Nephron progenitor cell (in vitro differentiated cells): ENCODE measurements at regions not wholly inside any gene's neighbourhood (a gene's known extent, or its start where the extent isn't known, plus 50 kb on each side); places are given as distances from the start of the nearest gene placed in this dataset.

Experiments used
- DNase-seq: peaks from one replicate; pipeline ENCODE4 v3.0.0; 2021
- H3K27ac Mint-ChIP-seq: 2 replicates; pipeline ENCODE4 v1.8.0; 2021; ENCODE audit warnings: mild to moderate bottlenecking, moderate library complexity, mixed read lengths
- H3K27me3 Mint-ChIP-seq: 2 replicates; pipeline ENCODE4 v1.8.0; 2021; ENCODE audit warnings: mild to moderate bottlenecking, low read depth, mixed read lengths; ENCODE audit not compliant: poor library complexity
- H3K36me3 Mint-ChIP-seq: 2 replicates; pipeline ENCODE4 v1.8.0; 2021; ENCODE audit warnings: low read depth, mixed read lengths
- H3K4me1 Mint-ChIP-seq: 2 replicates; pipeline ENCODE4 v1.8.0; 2021; ENCODE audit warnings: mixed read lengths
- H3K4me3 Mint-ChIP-seq: 2 replicates; pipeline ENCODE4 v1.8.0; 2021; ENCODE audit warnings: mild to moderate bottlenecking, moderate library complexity, mixed read lengths
- H3K9me3 Mint-ChIP-seq: 2 replicates; pipeline ENCODE4 v1.8.0; 2021; ENCODE audit warnings: mild to moderate bottlenecking, moderate library complexity, mixed read lengths
- CTCF ChIP-seq: fragments of 200-600 bp; sonication (generic); IDR thresholded peaks from 2 replicates; pipeline ENCODE4 v1.5.0; 2021; ENCODE audit warnings: antibody characterized with exemption

DNA sequence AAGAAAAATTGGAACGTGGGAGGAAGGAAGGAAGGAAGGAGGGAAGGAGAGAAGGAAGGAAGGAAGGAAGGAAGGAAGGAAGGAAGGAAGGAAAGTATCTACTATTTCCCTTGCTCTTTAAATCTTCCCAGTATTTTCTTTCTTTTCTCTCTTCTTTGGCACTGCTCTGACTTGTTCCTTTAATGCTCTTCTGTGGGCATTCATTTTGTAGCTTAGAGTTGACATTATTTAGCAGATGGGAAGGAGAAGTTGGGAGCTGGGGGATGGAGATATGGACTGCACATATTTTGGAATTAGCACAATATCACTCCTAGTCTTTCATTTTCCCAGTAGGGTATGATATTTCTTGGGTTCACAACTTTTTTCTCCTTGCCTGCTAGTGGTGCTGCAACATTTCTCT is 152.2 kb downstream of the TFAP2B start:
- Mint-ChIP-seq H3K27ac (no peak overlapping the region), H3K4me1 (no peaks in the 10 kb centered on the region), H3K27me3 (peaks cover 48% of the 10 kb centered on the region), H3K36me3 (no peaks in the 10 kb centered on the region), H3K9me3 (no peaks in the 10 kb centered on the region), H3K4me3 (no peak overlapping the region)
- TF ChIP-seq CTCF, result no peak
- DNase-seq, result no peak

GRCh38 chr6:50973464-50973863 is 154.8 kb downstream of the TFAP2B start:
- no peaks in the 10 kb centered on the region for H3K36me3 Mint-ChIP-seq
- H3K9me3 Mint-ChIP-seq, result no peaks in the 10 kb centered on the region
- no peak for TF ChIP-seq CTCF
- no peak overlapping the region for H3K27ac Mint-ChIP-seq
- H3K27me3 Mint-ChIP-seq, result peaks cover 58% of the 10 kb centered on the region
- H3K4me1 Mint-ChIP-seq, result peaks cover 3% of the 10 kb centered on the region
- no peak overlapping the region for H3K4me3 Mint-ChIP-seq
- DNase-seq, result no peak

- H3K9me3 Mint-ChIP-seq, result no peaks in the 10 kb centered on the region
- peaks cover 6% of the 10 kb centered on the region for H3K4me1 Mint-ChIP-seq
- no peaks in the 10 kb centered on the region for H3K36me3 Mint-ChIP-seq
- no peak for DNase-seq
- peaks cover 60% of the 10 kb centered on the region for H3K27me3 Mint-ChIP-seq
- TF ChIP-seq CTCF, result no peak
- no peak overlapping the region for H3K27ac Mint-ChIP-seq
- H3K4me3 Mint-ChIP-seq, result no peak overlapping the region
Measured at GRCh38 chr6:50974319-50974718, 155.6 kb downstream of the TFAP2B start.

- H3K4me1 Mint-ChIP-seq, result peaks cover 6% of the 10 kb centered on the region
- H3K36me3 Mint-ChIP-seq, result no peaks in the 10 kb centered on the region
Measured at GRCh38 chr6:50975216-50975615, 156.5 kb downstream of the TFAP2B start.

GRCh38 chr6:50976907-50977306 is 158.2 kb downstream of the TFAP2B start:
- DNase-seq, result no peak
- H3K4me3 Mint-ChIP-seq, result no peak overlapping the region
- H3K4me1 Mint-ChIP-seq, result peaks cover 6% of the 10 kb centered on the region
- no peak overlapping the region for H3K27ac Mint-ChIP-seq
- no peaks in the 10 kb centered on the region for H3K9me3 Mint-ChIP-seq
- TF ChIP-seq CTCF, result no peak
- H3K36me3 Mint-ChIP-seq, result no peaks in the 10 kb centered on the region
- peaks cover 58% of the 10 kb centered on the region for H3K27me3 Mint-ChIP-seq

More at GRCh38 chr6:50975216-50975615, 156.5 kb downstream of the TFAP2B start:
- peaks cover 58% of the 10 kb centered on the region for H3K27me3 Mint-ChIP-seq
- no peak for TF ChIP-seq CTCF
- H3K9me3 Mint-ChIP-seq, result no peaks in the 10 kb centered on the region
- no peak for DNase-seq
- no peak overlapping the region for H3K27ac Mint-ChIP-seq
- no peak overlapping the region for H3K4me3 Mint-ChIP-seq

DNA sequence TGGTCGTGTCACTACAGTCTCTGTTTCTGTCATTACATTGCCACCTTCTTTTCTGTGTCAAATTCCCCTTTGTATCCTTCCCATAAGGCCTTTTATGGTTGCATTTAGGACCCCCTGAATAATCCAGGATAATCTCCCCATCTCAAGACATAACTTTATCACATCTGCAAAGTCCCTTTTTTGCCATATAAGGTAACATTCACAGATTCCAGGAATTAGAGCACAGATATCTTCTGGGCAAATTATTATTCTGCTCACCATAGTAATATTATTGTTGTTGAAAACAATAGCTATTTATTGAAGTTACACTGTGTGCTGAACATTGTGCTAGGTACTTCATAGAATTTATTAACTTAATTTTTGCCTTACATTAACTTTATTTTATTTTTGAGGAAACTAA is 159.1 kb downstream of the TFAP2B start:
- DNase-seq, result no peak
- H3K4me3 Mint-ChIP-seq, result no peak overlapping the region
- peaks cover 56% of the 10 kb centered on the region for H3K27me3 Mint-ChIP-seq
- H3K4me1 Mint-ChIP-seq, result peaks cover 6% of the 10 kb centered on the region
- H3K9me3 Mint-ChIP-seq, result no peaks in the 10 kb centered on the region
- no peak for TF ChIP-seq CTCF
- no peak overlapping the region for H3K27ac Mint-ChIP-seq
- no peaks in the 10 kb centered on the region for H3K36me3 Mint-ChIP-seq
